Renal pelvis (tissue), 1 donor: ENCODE measurements at regions not wholly inside any gene's neighbourhood (a gene's known extent, or its start where the extent isn't known, plus 50 kb on each side); places are given as distances from the start of the nearest gene placed in this dataset.

Source experiments
- DNase-seq: peaks from one replicate; pipeline ENCODE4 v3.0.0-alpha.2; 2013

GRCh38 chr4:27846951-27847350, 986.3 kb downstream of the STIM2 start:
- no peak for DNase-seq

DNA sequence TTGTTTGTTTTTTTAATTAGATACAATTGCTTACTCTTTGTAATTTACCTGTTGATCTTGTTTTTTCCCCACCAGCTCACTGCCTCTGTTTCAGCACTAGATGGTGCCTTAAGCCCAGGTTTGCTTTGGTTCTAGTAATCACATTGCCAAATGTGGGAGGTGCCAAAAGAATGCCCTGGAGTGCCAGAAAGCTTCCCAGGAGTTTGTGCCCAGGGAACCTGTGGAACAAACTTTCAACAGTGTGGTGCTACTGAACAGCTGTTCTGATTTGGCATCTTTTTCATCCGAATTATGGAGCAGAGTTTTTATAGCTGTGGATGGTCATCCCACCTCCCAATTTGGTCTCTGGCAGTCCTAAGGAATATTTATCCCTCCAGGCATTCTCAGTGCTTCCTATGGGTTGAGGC, 1000.7 kb downstream of the STIM2 start:
- DNase-seq: peak; percentile 8

GRCh38 chr4:27861802-27862201, 1001.2 kb downstream of the STIM2 start:
- DNase-seq: no peak

DNA sequence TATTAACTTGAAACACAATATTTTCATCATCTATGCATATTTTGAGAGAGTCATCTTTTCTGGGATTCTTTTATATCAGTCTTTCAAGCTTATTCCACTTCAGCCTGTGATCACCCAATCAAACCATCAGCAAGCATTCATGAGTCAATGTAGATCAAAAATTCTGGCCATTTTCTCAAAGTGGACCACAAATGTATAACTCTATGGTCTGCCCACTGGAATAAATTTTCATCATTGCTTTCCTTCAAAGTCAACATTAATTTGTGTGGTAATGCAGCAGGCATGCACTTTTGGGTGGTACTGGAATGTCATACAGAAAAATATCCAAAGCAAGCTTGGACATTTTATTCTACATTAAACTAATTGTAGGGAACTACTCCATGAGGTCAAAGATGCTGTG, 1013.0 kb downstream of the STIM2 start:
- no peak for DNase-seq

GRCh38 chr4:27881705-27882104, 1021.1 kb downstream of the STIM2 start:
- DNase-seq: no peak

DNA sequence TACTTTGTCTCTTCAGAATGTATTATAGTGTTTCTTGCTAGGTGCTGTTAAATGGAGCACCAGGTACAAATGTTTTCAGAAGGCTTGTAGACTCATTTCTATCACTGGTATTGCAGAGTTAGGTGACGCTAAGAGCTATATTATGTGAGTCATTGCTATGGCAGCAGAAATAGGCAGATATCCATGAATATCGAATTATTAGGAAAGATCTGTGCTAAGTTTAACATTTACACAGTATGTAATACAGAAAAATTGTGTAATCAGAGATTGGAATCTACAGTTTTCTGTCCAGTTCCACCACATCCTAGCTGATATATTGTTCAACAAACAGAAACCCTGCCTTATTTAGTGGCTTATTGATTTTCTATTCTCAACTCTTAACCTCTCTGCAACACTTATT, 1025.5 kb downstream of the STIM2 start:
- no peak for DNase-seq

DNA sequence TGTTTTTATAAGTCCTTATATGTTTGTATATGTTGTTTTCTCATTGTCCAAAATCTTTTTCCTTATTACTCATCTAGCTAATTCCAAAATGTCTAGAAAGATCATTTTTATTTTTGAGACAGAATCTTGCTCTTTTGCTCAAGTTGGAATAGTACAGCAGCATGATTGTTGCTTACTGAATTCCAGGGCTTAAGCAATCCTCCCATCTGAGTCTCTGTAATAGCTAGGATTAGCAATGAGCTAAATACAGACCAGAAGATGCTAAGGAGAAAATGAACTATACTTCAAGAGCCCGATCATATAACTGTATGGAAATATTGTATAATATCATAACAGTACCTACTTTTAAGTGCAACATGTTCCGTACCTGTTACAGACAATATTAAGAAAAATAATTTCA, 1027.0 kb downstream of the STIM2 start:
- no peak for DNase-seq

GRCh38 chr4:27888505-27888904, 1027.9 kb downstream of the STIM2 start:
- no peak for DNase-seq

GRCh38 chr4:27894951-27895350, 1034.3 kb downstream of the STIM2 start:
- DNase-seq: no peak

DNA sequence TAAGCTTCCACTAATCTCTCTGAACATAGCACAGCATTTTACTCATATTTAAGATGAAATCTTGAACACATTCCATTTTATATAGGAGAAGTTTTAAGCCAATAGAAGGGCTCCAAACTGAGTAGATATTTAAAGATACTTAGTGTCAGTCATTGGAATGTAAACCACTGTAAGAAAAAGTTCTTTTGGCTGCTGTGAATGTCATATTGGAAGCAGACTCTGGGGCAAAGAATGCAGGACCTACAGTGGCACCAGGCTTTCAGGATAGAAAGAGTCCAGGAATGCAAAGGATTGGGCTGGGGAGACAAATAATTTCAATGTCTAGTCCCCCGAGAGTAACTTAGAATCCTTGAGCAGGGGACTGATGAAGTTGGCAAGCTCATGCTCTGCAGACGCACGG, 1047.7 kb downstream of the STIM2 start:
- DNase-seq: no peak

GRCh38 chr4:27910227-27910626, 1049.6 kb downstream of the STIM2 start:
- no peak for DNase-seq

DNA sequence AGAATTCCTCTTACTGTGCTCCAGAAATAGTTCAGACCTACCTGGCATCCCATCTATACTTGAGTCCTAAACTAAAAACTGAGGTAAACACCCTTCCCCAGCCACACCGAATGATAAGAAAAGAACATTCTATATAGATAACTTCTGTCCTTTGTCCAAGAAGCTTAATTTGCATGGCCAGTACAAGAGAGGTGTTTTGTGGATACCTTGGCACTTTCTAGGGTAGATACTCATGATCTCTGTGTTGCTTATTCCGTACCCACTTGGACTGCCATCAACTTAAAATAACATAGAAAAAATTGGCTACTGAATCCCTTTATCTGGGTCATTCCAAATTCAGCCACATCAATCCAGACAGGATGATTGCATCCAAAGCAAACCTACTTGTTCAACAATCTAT, 1050.4 kb downstream of the STIM2 start:
- DNase-seq: no peak

DNA sequence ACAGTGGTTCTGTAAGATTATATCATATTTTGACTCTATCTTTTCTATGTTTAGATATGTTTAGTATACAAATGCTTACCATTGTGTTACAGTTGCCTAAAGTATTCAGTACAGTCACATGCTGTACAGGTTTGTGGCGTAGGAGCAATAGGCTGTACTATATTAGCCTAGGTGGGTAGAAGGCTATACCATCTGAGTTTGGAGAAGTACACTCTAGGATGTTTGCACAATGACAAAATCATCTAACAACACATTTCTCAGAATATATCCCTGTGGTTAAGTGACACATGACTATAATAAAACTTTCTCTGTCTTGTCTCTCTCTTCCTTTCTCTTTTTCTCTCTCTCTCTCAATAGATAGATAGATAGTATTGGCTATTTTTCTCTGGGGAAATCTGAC, 1053.1 kb downstream of the STIM2 start:
- DNase-seq: no peak

DNA sequence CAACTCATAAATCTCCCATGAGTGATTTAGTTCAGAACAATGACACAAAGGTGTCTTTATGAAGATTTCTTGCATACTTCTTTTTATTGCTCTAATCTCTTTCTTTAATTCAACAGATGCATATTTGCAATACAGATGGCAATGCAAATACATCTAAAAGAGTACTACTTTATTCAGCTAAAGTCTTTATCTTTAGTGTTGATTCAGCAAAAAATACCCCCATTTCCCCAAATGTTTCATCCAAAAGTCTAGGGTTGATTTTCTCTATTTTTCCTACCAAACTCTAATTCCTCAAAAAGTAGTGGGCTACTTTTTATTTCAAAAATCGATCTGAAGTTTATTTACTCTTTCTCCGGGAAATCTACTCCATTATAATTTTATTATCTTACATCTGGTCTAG, 1055.2 kb downstream of the STIM2 start:
- no peak for DNase-seq

- no peak for DNase-seq
Observed at GRCh38 chr4:27916452-27917184, 1056.0 kb downstream of the STIM2 start.

- DNase-seq: no peak
Observed at GRCh38 chr4:27917381-27917780, 1056.7 kb downstream of the STIM2 start.

DNA sequence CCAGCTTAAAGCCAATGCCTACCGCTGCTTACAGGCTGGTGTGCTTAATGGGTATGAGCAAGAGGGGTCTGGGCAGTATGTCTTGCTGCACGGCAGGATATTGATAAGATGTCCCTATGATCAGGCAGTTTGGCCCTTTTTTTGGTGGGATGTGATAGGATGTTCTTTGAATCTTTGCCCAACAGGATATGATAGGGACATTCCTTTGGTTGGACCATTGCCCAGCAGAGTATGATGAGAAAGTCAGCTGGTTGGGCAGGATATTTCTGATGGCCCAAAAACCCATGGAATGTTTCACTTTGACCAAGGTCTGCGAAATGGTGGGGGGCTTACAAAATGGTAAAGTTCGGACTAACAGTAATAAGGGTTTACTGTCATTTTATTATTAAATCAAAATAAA, 1060.6 kb downstream of the STIM2 start:
- no peak for DNase-seq

GRCh38 chr4:27928761-27929540, 1068.3 kb downstream of the STIM2 start:
- DNase-seq: no peak

- no peak for DNase-seq
Observed at GRCh38 chr4:27930291-27930690, 1069.7 kb downstream of the STIM2 start.

DNA sequence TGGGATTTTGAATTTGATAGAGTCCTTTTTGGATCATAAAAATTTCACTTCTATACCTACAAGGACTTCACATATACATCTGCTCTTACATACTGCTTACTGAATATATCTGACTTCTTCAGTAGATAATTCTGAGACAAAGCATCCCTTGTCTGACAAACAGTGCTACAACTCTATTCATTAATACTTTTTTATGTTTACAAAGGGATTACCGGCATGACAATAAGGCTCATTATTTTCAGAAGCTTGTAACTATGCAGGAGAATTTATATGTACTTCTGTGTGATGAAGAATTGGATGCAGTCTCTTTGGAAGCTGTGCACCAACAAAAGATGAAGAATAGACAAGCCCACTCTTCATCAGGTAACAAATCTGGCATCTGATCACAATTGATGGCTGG, 1070.3 kb downstream of the STIM2 start:
- no peak for DNase-seq

- DNase-seq: no peak
Observed at GRCh38 chr4:27931584-27931983, 1070.9 kb downstream of the STIM2 start.

DNA sequence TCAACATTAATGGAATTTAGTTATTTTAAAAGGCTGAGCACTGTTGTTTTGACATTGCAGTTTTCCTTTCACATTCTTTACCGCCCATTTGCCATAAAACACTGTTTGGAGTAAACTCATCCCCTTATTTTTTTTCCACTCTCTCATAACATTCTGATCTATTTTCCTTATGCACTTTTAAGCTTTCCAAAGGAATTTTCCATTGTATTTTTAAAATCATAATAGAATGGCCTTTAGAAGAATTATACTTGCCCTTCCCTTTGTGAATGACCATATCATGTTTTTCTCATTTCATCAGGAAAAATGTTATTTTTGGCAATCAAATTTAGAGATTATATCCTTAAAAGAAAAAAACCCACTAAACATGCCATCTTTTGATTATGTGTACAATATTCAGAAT, 1074.2 kb downstream of the STIM2 start:
- no peak for DNase-seq

DNA sequence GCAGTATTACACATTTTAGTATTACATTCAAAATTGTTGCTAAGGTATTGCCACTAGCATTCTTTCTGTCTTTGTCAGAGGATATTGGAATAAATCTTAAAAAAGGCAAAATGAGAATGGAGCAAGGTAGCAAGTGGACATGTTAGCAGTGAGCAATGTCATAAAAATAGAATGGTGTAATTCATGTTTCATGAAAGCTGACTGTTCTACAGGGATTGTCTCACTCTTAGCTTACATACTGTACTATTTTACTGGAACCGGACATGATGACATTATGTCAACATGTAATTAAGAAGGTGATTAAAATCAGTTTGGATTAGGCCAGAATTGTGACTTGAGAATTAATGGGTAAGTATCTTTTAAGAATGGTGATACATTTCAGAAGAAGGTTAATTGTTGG, 1086.2 kb downstream of the STIM2 start:
- DNase-seq: no peak

DNA sequence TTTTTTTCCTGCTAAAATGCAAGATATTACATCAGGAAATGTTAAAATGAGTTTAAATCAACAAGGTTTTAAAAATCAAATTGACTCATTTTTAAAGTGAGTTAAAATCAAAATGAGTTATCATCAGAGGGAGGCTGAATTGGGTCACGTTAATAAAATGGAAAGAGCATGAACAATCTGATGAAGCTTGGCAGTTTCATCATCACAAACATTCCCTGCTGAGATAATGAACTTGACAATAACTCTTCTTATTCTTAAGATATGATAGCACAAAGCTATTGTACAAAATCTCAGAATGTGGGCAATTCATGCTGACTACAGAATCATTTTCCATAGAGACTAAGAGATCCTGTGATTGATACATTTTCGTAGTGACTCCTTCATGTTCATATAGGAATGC, 1086.7 kb downstream of the STIM2 start:
- no peak for DNase-seq
